ENCODE measurements at regions not wholly inside any gene's neighbourhood (a gene's known extent, or its start where the extent isn't known, plus 50 kb on each side); places are given as distances from the start of the nearest gene placed in this dataset.

DNA sequence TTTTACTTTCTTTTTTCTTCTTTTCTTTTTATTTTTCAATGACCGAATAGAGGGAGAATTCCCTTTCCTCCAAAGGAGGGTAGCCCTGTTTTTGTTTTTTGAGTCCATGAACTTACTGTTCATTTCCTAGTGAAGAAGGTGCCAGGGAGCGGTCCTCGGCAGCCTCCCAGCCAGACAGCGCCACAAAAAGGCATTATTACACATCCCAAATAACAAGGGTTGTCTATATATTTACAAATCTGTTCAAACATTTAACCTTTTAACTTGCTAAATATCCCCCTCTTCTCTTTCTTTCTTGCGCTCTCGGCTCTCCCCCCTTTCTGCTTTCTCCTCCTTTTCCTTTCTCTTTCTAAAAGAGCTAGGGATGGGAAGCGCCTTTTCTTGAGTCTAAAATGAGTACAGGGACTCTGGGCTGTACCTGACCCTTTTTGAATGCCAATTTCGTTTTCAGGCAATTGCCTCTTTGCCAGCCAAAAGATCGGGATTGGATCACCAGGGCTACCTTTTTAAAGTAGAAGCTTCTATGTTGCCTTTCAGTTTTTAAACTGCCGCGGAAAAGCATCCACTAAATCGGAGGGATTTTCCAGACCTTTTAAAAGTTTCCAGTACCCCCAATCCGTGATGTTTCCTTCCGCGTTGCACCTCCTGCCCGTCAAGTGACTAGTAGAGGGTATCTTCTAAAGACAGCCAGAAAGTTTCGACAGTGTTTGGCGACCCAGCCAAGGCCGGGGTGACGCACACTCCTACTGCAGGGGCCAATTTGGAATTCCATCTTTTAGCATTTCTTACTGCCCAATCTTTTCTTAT is 125.6 kb downstream of the TMEM161B start:
- TF ChIP-seq, protein P1, sequence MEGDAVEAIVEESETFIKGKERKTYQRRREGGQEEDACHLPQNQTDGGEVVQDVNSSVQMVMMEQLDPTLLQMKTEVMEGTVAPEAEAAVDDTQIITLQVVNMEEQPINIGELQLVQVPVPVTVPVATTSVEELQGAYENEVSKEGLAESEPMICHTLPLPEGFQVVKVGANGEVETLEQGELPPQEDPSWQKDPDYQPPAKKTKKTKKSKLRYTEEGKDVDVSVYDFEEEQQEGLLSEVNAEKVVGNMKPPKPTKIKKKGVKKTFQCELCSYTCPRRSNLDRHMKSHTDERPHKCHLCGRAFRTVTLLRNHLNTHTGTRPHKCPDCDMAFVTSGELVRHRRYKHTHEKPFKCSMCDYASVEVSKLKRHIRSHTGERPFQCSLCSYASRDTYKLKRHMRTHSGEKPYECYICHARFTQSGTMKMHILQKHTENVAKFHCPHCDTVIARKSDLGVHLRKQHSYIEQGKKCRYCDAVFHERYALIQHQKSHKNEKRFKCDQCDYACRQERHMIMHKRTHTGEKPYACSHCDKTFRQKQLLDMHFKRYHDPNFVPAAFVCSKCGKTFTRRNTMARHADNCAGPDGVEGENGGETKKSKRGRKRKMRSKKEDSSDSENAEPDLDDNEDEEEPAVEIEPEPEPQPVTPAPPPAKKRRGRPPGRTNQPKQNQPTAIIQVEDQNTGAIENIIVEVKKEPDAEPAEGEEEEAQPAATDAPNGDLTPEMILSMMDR (IDR thresholded peaks at IDR 0.05): no peak
- peak in 1 of 2 donors; percentile 36 for TF ChIP-seq EP300 (IDR thresholded peaks at IDR 0.05)

All from tibial nerve (tissue), 4 donors.